H1 (cell line): ENCODE measurements at regions not wholly inside any gene's neighbourhood (a gene's known extent, or its start where the extent isn't known, plus 50 kb on each side); places are given as distances from the start of the nearest gene placed in this dataset.

Source experiments
- CTCF ChIA-PET: fragments of 300-600 bp; sonication (Branson Sonifier 250); formaldehyde crosslinking; loops from one replicate; lab custom pipeline; 2021; ENCODE audit not compliant: partially characterized antibody; lab: Charles Lee
- POLR2A ChIA-PET: fragments of 300-600 bp; sonication (Branson Sonifier 250); formaldehyde crosslinking; loops from one replicate; lab custom pipeline; 2021; ENCODE audit warnings: inconsistent platforms; ENCODE audit not compliant: partially characterized antibody; lab: Charles Lee
- DNase-seq, 2 experiments: peaks; one replicate each; pipeline versions ENCODE4 v3.0.0 to v3.0.0-alpha.2; 2010 to 2022; ENCODE audit warnings: low spot score in 2 of 2, low read depth in 1 of 2, mixed read lengths in 1 of 2
- FAIRE-seq: peaks from 2 replicates; lab custom pipeline; 2011; peaks lifted over from hg19 to GRCh38; lab: Jason Lieb, UNC
- H2AFZ ChIP-seq: 2 replicates; pipeline ENCODE4 v1.8.1; 2012; ENCODE audit warnings: low read length, inconsistent platforms
- H2AK5ac ChIP-seq: 2 replicates; pipeline ENCODE4 v1.6.1; 2013; ENCODE audit warnings: low read depth, low read length
- H2BK120ac ChIP-seq: replicated peaks from 2 replicates; pipeline ENCODE3; 2013; ENCODE audit warnings: low read depth, low read length, inconsistent platforms
- H2BK12ac ChIP-seq: 2 replicates; pipeline ENCODE4 v1.6.1; 2013; ENCODE audit warnings: low read depth, low read length
- H2BK15ac ChIP-seq: 2 replicates; pipeline ENCODE4 v1.6.1; 2013; ENCODE audit warnings: low read length
- H2BK20ac ChIP-seq: 2 replicates; pipeline ENCODE4 v1.6.1; 2013; ENCODE audit warnings: low read length
- H2BK5ac ChIP-seq: 2 replicates; pipeline ENCODE4 v1.6.1; 2013; ENCODE audit warnings: low read depth, low read length
- H3K14ac ChIP-seq: 2 replicates; pipeline ENCODE4 v1.6.1; 2013; ENCODE audit warnings: inconsistent platforms; ENCODE audit not compliant: insufficient read length
- H3K18ac ChIP-seq: 2 replicates; pipeline ENCODE4 v1.6.1; 2013; ENCODE audit warnings: low read length; ENCODE audit errors: extremely low read depth
- H3K23ac ChIP-seq: 2 replicates; pipeline ENCODE4 v1.6.1; 2013; ENCODE audit warnings: inconsistent platforms; ENCODE audit not compliant: insufficient read length
- H3K23me2 ChIP-seq: 2 replicates; pipeline ENCODE4 v1.6.1; 2013; ENCODE audit warnings: low read depth, low read length
- H3K27ac ChIP-seq: 2 replicates; pipeline ENCODE4 v1.6.1; 2011; ENCODE audit warnings: low read depth, low read length, inconsistent platforms
- H3K27me3 ChIP-seq, 4 experiments: replicated peaks in 1 of 4; 1 replicate in 1 of 4; 2 replicates in 3 of 4; pipeline versions ENCODE4 v1.6.1 to v1.8.1; 2011 to 2013; ENCODE audit warnings: low read length in 3 of 4, mild to moderate bottlenecking in 3 of 4, inconsistent platforms in 2 of 4, mixed read lengths in 2 of 4, moderate library complexity in 1 of 4; ENCODE audit not compliant: control insufficient read depth in 3 of 4, insufficient read depth in 3 of 4; ENCODE audit errors: extremely low read depth in 1 of 4
- H3K36me3 ChIP-seq, 4 experiments: 2 replicates each; pipeline versions ENCODE4 v1.6.1 to v1.8.1; 2011 to 2013; ENCODE audit warnings: mild to moderate bottlenecking in 4 of 4, low read length in 3 of 4, moderate library complexity in 2 of 4, control low read depth in 1 of 4, inconsistent platforms in 1 of 4; ENCODE audit not compliant: insufficient read depth in 4 of 4, control insufficient read depth in 2 of 4
- H3K4ac ChIP-seq: replicated peaks from 2 replicates; pipeline ENCODE3; 2013; ENCODE audit warnings: low read length, low read depth, mixed read lengths, inconsistent platforms; ENCODE audit not compliant: insufficient read length
- H3K4me1 ChIP-seq, 4 experiments: replicated peaks in 1 of 4; 1 replicate in 1 of 4; 2 replicates in 3 of 4; pipeline versions ENCODE4 v1.6.1 to v1.8.1; 2011 to 2013; ENCODE audit warnings: low read length in 3 of 4, inconsistent platforms in 2 of 4, mixed read lengths in 1 of 4; ENCODE audit not compliant: insufficient read depth in 4 of 4, control insufficient read depth in 3 of 4
- H3K4me2 ChIP-seq, 2 experiments: 2 replicates each; pipeline versions ENCODE4 v1.6.1 to v1.8.1; 2011 to 2013; ENCODE audit warnings: low read depth in 2 of 2, low read length in 2 of 2, control low read depth in 1 of 2, inconsistent platforms in 1 of 2, mild to moderate bottlenecking in 1 of 2; ENCODE audit not compliant: insufficient read depth in 1 of 2
- H3K4me3 ChIP-seq, 4 experiments: fragments of 200-600, 300-600 bp in 1 of 4; sonication (generic), shearing (Covaris generic), sonication (Bioruptor Twin) in 1 of 4; 2 replicates each; pipeline versions ENCODE4 v1.5.1 to v1.8.1; 2011 to 2016; ENCODE audit warnings: low read length in 4 of 4, low read depth in 3 of 4, control low read depth in 2 of 4, inconsistent platforms in 2 of 4, mild to moderate bottlenecking in 2 of 4, mixed read lengths in 1 of 4, moderate library complexity in 1 of 4; ENCODE audit not compliant: insufficient read depth in 2 of 4; ENCODE audit errors: extremely low read depth in 1 of 4
- H3K56ac ChIP-seq: replicated peaks from 2 replicates; pipeline ENCODE3; 2013; ENCODE audit warnings: low read depth, mild to moderate bottlenecking, mixed read lengths, low read length, inconsistent platforms; ENCODE audit not compliant: insufficient read length
- H3K79me1 ChIP-seq: 2 replicates; pipeline ENCODE4 v1.6.1; 2013; ENCODE audit warnings: low read depth, low read length, control low read depth
- H3K79me2 ChIP-seq, 2 experiments: 2 replicates each; pipeline versions ENCODE4 v1.6.1 to v1.8.1; 2012 to 2013; ENCODE audit warnings: low read length in 2 of 2, mild to moderate bottlenecking in 2 of 2, inconsistent platforms in 1 of 2; ENCODE audit not compliant: insufficient read depth in 2 of 2, control insufficient read depth in 1 of 2
- H3K9ac ChIP-seq, 4 experiments: replicated peaks in 1 of 4; 1 replicate in 1 of 4; 2 replicates in 3 of 4; pipeline versions ENCODE4 v1.6.1 to v1.8.1; 2011 to 2013; ENCODE audit warnings: low read depth in 3 of 4, low read length in 3 of 4, control low read depth in 2 of 4, mild to moderate bottlenecking in 2 of 4, moderate library complexity in 2 of 4, inconsistent platforms in 1 of 4; ENCODE audit errors: extremely low read depth in 1 of 4
- H3K9me3 ChIP-seq, 2 experiments: 2 replicates each; pipeline versions ENCODE4 v1.6.1 to v1.8.1; 2012 to 2013; ENCODE audit warnings: mild to moderate bottlenecking in 2 of 2, moderate library complexity in 2 of 2, control low read depth in 1 of 2, inconsistent platforms in 1 of 2, low read depth in 1 of 2, low read length in 1 of 2, mixed read lengths in 1 of 2; ENCODE audit not compliant: insufficient read depth in 2 of 2
- H4K20me1 ChIP-seq, 2 experiments: replicated peaks in 1 of 2; 2 replicates each; pipeline versions ENCODE3 to v1.8.1; 2011 to 2013; ENCODE audit warnings: inconsistent platforms in 2 of 2, low read length in 2 of 2, mild to moderate bottlenecking in 1 of 2; ENCODE audit not compliant: insufficient read depth in 2 of 2, control insufficient read depth in 1 of 2
- H4K5ac ChIP-seq: 2 replicates; pipeline ENCODE4 v1.6.1; 2013; ENCODE audit warnings: low read length, low read depth, mixed read lengths, inconsistent platforms; ENCODE audit not compliant: insufficient read length
- H4K8ac ChIP-seq: 2 replicates; pipeline ENCODE4 v1.8.0; 2013; ENCODE audit warnings: mild to moderate bottlenecking, moderate library complexity, low read length, inconsistent platforms; ENCODE audit not compliant: insufficient read depth; ENCODE audit errors: extremely low read depth
- H4K91ac ChIP-seq: replicated peaks from 2 replicates; pipeline ENCODE3; 2013; ENCODE audit warnings: low read length, mixed read lengths, inconsistent platforms; ENCODE audit not compliant: insufficient read length
- MAFK ChIP-seq: IDR thresholded peaks from 2 replicates; pipeline ENCODE4 v1.6.1; 2012; ENCODE audit warnings: low read depth, mild to moderate bottlenecking, improper control_type of control experiment, low read length
- YY1 ChIP-seq: IDR thresholded peaks from 2 replicates; pipeline ENCODE4 v1.6.1; 2011; ENCODE audit warnings: low read depth, mild to moderate bottlenecking, low read length
- ZNF274 ChIP-seq: IDR thresholded peaks from 2 replicates; pipeline ENCODE4 v1.7.0; 2012; ENCODE audit warnings: low read length, borderline replicate concordance; ENCODE audit errors: extremely low read depth
- WGBS, 2 experiments: shearing (Covaris generic) in 1 of 2; methylation state at CpG; one replicate each; pipeline versions ENCODE4 v1.1.6 to v1.1.7; 2013 to 2015; ENCODE audit warnings: low lambda C conversion rate in 2 of 2, mixed read lengths in 2 of 2, inconsistent platforms in 1 of 2, low coverage in 1 of 2, missing lambda C conversion rate in 1 of 2; ENCODE audit not compliant: insufficient replicate concordance in 2 of 2, insufficient coverage in 1 of 2, insufficient read length in 1 of 2; ENCODE audit errors: extremely low coverage in 1 of 2, missing lambda C conversion rate in 1 of 2; 5-methylcytosine and 5-hydroxymethylcytosine counted together

GRCh38 chr9:110099236-110100095 is 108.5 kb downstream of the C9orf152 start:
- no peak overlapping the region for H3K18ac ChIP-seq
- no peak for DNase-seq
- H3K4me3 ChIP-seq, result no peak overlapping the region
- H3K36me3 ChIP-seq, result peaks cover 0 to 3% (median 0%) of the 10 kb centered on the region in 4 experiments; a peak in 1 of 8 replicates
- 88% methylated on average over 4 of the region's 5 CpGs; no CpG with 5 or more reads in 1 of the 2 experiments for WGBS, 2 experiments
- FAIRE-seq, result no peak
- no peak overlapping the region for H3K4ac ChIP-seq
- peaks cover 2% of the 10 kb centered on the region; the same call in 1 of the 2 replicates for H3K79me1 ChIP-seq
- no peak overlapping the region for H3K14ac ChIP-seq
- H4K20me1 ChIP-seq, result peaks cover 0 to 1% of the 10 kb centered on the region in 2 experiments
- no peak overlapping the region for H3K4me2 ChIP-seq
- no peak overlapping the region for H4K5ac ChIP-seq
- no peak overlapping the region for H2AK5ac ChIP-seq
- peaks cover 0 to 36% of the 10 kb centered on the region in 2 experiments; a peak in 2 of 4 replicates for H3K79me2 ChIP-seq
- H3K27me3 ChIP-seq, result no peaks in the 10 kb centered on the region
- H3K27ac ChIP-seq, result no peak overlapping the region
- H2AFZ ChIP-seq, result no peak overlapping the region
- no peaks in the 10 kb centered on the region; the same call in 1 of the 2 replicates for H3K23me2 ChIP-seq
- H3K23ac ChIP-seq, result no peak overlapping the region
- H2BK120ac ChIP-seq, result no peak overlapping the region
- H2BK15ac ChIP-seq, result no peak overlapping the region
- CTCF ChIA-PET, result interaction anchor here (0.6 to 1.8 kb wide), 5 partner anchors 26 to 640 kb away, joined by 3 to 5 read pairs (median 3); no protein-coding TSS in a partner anchor
- no peaks in the 10 kb centered on the region for H3K9me3 ChIP-seq
- no peak overlapping the region for H4K8ac ChIP-seq
- H3K4me1 ChIP-seq, result peaks cover 2 to 31% (median 11%) of the 10 kb centered on the region in 4 experiments; a peak in 6 of 7 replicates
- H3K9ac ChIP-seq, result no peak overlapping the region
- H2BK20ac ChIP-seq, result no peak overlapping the region
- no peak overlapping the region for H4K91ac ChIP-seq
- no peak overlapping the region for H2BK12ac ChIP-seq
- H2BK5ac ChIP-seq, result no peak overlapping the region
- POLR2A ChIA-PET, result interaction anchor here (0.6 kb wide), 1 partner anchor 1465 kb away, joined by 3 read pairs; no protein-coding TSS in a partner anchor
- H3K56ac ChIP-seq, result no peak overlapping the region
- TF ChIP-seq ZNF274, result no peak
- no peak for TF ChIP-seq MAFK
- TF ChIP-seq YY1, result no peak
